ENCODE measurements at regions not wholly inside any gene's neighbourhood (a gene's known extent, or its start where the extent isn't known, plus 50 kb on each side); places are given as distances from the start of the nearest gene placed in this dataset.
A peak's percentile ranks its signal among the peaks of the same experiment; 100 is the strongest.

GRCh38 chr20:50295345-50295744 is 104.7 kb downstream of the CEBPB start:
- Mint-ChIP-seq H3K36me3 (ENCODE audit: insufficient read depth, unreplicated experiment) (peaks cover 5% of the 10 kb centered on the region), H3K9me3 (ENCODE audit: low read depth, unreplicated experiment) (peaks cover 1% of the 10 kb centered on the region), H3K4me3 (ENCODE audit: low read depth, unreplicated experiment) (no peak overlapping the region), H3K4me1 (ENCODE audit: low read depth, unreplicated experiment) (peaks cover 44% of the 10 kb centered on the region), H3K27me3 (ENCODE audit: unreplicated experiment) (peaks cover 7% of the 10 kb centered on the region), H3K27ac (ENCODE audit: unreplicated experiment) (no peak overlapping the region)
- no TSS peak for BruUV-seq (replicated peaks)
- intact Hi-C loops (cut with micrococcal nuclease; ENCODE audit: unreplicated experiment) = no loop called here
- CTCF ChIA-PET = interaction anchor here (0.6 to 1.6 kb wide), 3 partner anchors 13 to 182 kb away, joined by 3 to 5 read pairs (median 4); no protein-coding TSS in a partner anchor
- no peak for DNase-seq
- no peak for TF ChIP-seq CTCF (IDR thresholded peaks at IDR 0.05; ENCODE audit: unreplicated experiment)

- H3K4me1 Mint-ChIP-seq (ENCODE audit: low read depth, unreplicated experiment) = peaks cover 44% of the 10 kb centered on the region
- DNase-seq = peak; percentile 52
- TF ChIP-seq CTCF (IDR thresholded peaks at IDR 0.05; ENCODE audit: unreplicated experiment) = no peak
- H3K9me3 Mint-ChIP-seq (ENCODE audit: low read depth, unreplicated experiment) = peaks cover 3% of the 10 kb centered on the region
- peaks cover 12% of the 10 kb centered on the region for H3K27me3 Mint-ChIP-seq (ENCODE audit: unreplicated experiment)
- intact Hi-C loops (cut with micrococcal nuclease; ENCODE audit: unreplicated experiment) = no loop called here
- peaks cover 5% of the 10 kb centered on the region for H3K36me3 Mint-ChIP-seq (ENCODE audit: insufficient read depth, unreplicated experiment)
- no peak overlapping the region for H3K4me3 Mint-ChIP-seq (ENCODE audit: low read depth, unreplicated experiment)
- H3K27ac Mint-ChIP-seq (ENCODE audit: unreplicated experiment) = no peak overlapping the region
- CTCF ChIA-PET = interaction anchor here (0.6 to 1.6 kb wide), 4 partner anchors 13 to 182 kb away, joined by 3 to 8 read pairs (median 4); no protein-coding TSS in a partner anchor
- no TSS peak for BruUV-seq (replicated peaks)
These were observed 105.3 kb downstream of the CEBPB start for GRCh38 chr20:50295762-50296449.

- TF ChIP-seq CTCF (IDR thresholded peaks at IDR 0.05; ENCODE audit: unreplicated experiment) = no peak
- Mint-ChIP-seq H3K4me1 (ENCODE audit: low read depth, unreplicated experiment) (peaks cover 44% of the 10 kb centered on the region), H3K27ac (ENCODE audit: unreplicated experiment) (no peak overlapping the region), H3K4me3 (ENCODE audit: low read depth, unreplicated experiment) (no peak overlapping the region), H3K9me3 (ENCODE audit: low read depth, unreplicated experiment) (peaks cover 3% of the 10 kb centered on the region), H3K36me3 (ENCODE audit: insufficient read depth, unreplicated experiment) (peaks cover 5% of the 10 kb centered on the region), H3K27me3 (ENCODE audit: unreplicated experiment) (peaks cover 21% of the 10 kb centered on the region)
- intact Hi-C loops (cut with micrococcal nuclease; ENCODE audit: unreplicated experiment) = no loop called here
- no TSS peak for BruUV-seq (replicated peaks)
- CTCF ChIA-PET = interaction anchor here (0.7 to 1.6 kb wide), 3 partner anchors 29 to 73 kb away, joined by 3 to 8 read pairs (median 4); no protein-coding TSS in a partner anchor
- DNase-seq = no peak
These were observed 106.1 kb downstream of the CEBPB start for GRCh38 chr20:50296450-50297375.

- no peak overlapping the region for H3K27ac Mint-ChIP-seq (ENCODE audit: unreplicated experiment)
- BruUV-seq (replicated peaks) = no TSS peak
- CTCF ChIA-PET = interaction anchor here (0.5 to 0.7 kb wide), 3 partner anchors 31 to 201 kb away, joined by 3 to 8 read pairs (median 3); no protein-coding TSS in a partner anchor
- H3K27me3 Mint-ChIP-seq (ENCODE audit: unreplicated experiment) = peaks cover 22% of the 10 kb centered on the region
- intact Hi-C loops (cut with micrococcal nuclease; ENCODE audit: unreplicated experiment) = no loop called here
- peaks cover 3% of the 10 kb centered on the region for H3K9me3 Mint-ChIP-seq (ENCODE audit: low read depth, unreplicated experiment)
- no peak overlapping the region for H3K4me3 Mint-ChIP-seq (ENCODE audit: low read depth, unreplicated experiment)
- no peak for DNase-seq
- peaks cover 5% of the 10 kb centered on the region for H3K36me3 Mint-ChIP-seq (ENCODE audit: insufficient read depth, unreplicated experiment)
- TF ChIP-seq CTCF (IDR thresholded peaks at IDR 0.05; ENCODE audit: unreplicated experiment) = no peak
- peaks cover 47% of the 10 kb centered on the region for H3K4me1 Mint-ChIP-seq (ENCODE audit: low read depth, unreplicated experiment)
These were observed 107.1 kb downstream of the CEBPB start for GRCh38 chr20:50297498-50298376.
